ENCODE measurements at regions not wholly inside any gene's neighbourhood (a gene's known extent, or its start where the extent isn't known, plus 50 kb on each side); places are given as distances from the start of the nearest gene placed in this dataset.

DNA sequence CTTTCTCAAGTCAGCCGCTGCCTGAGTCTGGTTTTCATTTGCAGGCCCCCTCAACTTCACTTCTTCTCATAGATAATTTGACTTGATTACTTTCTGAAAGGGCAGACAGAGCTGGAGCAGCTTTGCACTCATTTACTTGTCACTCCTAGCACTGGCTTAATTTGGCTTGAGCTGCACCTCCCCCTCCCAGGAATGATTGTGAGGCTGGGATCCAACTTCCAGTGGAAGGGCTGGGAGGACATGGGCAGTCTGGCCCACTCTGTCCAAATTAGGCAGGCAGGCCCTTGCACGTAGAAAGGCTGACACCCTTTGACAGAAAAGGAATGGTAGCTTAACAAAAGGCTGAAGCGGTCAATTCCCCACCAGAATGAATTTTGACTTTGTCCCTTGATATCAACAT, 453.9 kb downstream of the ETS1 start:
- TF ChIP-seq RXRA (IDR thresholded peaks at IDR 0.05; ENCODE audit: borderline replicate concordance, low read depth) (no peak), JUND (IDR thresholded peaks at IDR 0.05) (no peak), SMC3 (IDR thresholded peaks at IDR 0.05; ENCODE audit: low read depth, low read length) (no peak)
- TF ChIP-seq, protein P1, sequence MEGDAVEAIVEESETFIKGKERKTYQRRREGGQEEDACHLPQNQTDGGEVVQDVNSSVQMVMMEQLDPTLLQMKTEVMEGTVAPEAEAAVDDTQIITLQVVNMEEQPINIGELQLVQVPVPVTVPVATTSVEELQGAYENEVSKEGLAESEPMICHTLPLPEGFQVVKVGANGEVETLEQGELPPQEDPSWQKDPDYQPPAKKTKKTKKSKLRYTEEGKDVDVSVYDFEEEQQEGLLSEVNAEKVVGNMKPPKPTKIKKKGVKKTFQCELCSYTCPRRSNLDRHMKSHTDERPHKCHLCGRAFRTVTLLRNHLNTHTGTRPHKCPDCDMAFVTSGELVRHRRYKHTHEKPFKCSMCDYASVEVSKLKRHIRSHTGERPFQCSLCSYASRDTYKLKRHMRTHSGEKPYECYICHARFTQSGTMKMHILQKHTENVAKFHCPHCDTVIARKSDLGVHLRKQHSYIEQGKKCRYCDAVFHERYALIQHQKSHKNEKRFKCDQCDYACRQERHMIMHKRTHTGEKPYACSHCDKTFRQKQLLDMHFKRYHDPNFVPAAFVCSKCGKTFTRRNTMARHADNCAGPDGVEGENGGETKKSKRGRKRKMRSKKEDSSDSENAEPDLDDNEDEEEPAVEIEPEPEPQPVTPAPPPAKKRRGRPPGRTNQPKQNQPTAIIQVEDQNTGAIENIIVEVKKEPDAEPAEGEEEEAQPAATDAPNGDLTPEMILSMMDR (IDR thresholded peaks at IDR 0.05) = no peak

All from SK-N-SH (cell line).